B cell (primary cell): ENCODE measurements at regions not wholly inside any gene's neighbourhood (a gene's known extent, or its start where the extent isn't known, plus 50 kb on each side); places are given as distances from the start of the nearest gene placed in this dataset.

ENCODE experiments used
- ATAC-seq: fragments of 200-7000 bp; cut with Tn5 transposase; one replicate; pipeline ENCODE4 v1.10.0; 2021; ENCODE audit warnings: low read depth, mild to moderate bottlenecking, moderate number of reproducible peaks, moderate library complexity
- CTCF ChIA-PET: fragments of 350-600 bp; sonication (Branson Sonifier 250); formaldehyde crosslinking; loops from one replicate; lab custom pipeline; 2021; ENCODE audit warnings: antibody characterized with exemption, inconsistent platforms; lab: Charles Lee
- POLR2A ChIA-PET: fragments of 350-600 bp; sonication (Branson Sonifier 250); formaldehyde crosslinking; loops from one replicate; lab custom pipeline; 2021; ENCODE audit warnings: antibody characterized with exemption; lab: Charles Lee
- DNase-seq: peaks from one replicate; pipeline ENCODE4 v3.0.0; 2013
- H2AFZ ChIP-seq: 2 replicates; pipeline ENCODE4 v1.6.1; 2012; ENCODE audit warnings: mild to moderate bottlenecking, low read depth, low read length; ENCODE audit not compliant: insufficient read depth, poor library complexity, severe bottlenecking
- H3K27ac ChIP-seq, 2 donors: 1 replicate in 1 of 2; 2 replicates in 1 of 2; pipeline ENCODE4 v1.5.1; 2012 to 2013; ENCODE audit warnings: low read length in 2 of 2, mild to moderate bottlenecking in 2 of 2, moderate library complexity in 1 of 2
- H3K27me3 ChIP-seq, 4 experiments: fragments of 200-600 bp in 1 of 4; sonication (generic) in 1 of 4; replicated peaks in 1 of 4; 1 replicate in 2 of 4; 2 replicates in 2 of 4; pipeline versions ENCODE4 v1.6.1 to v1.7.0; 2013 to 2016; ENCODE audit warnings: low read length in 3 of 4, mild to moderate bottlenecking in 2 of 4, mixed read lengths in 1 of 4, moderate library complexity in 1 of 4; ENCODE audit not compliant: insufficient read depth in 4 of 4, control insufficient read depth in 3 of 4; ENCODE audit errors: control extremely low read depth in 1 of 4
- H3K36me3 ChIP-seq, 2 experiments: replicated peaks in 1 of 2; 1 replicate in 1 of 2; 2 replicates in 1 of 2; pipeline versions ENCODE4 v1.6.1 to v1.7.1; 2013; ENCODE audit warnings: low read length in 1 of 2; ENCODE audit not compliant: insufficient read depth in 2 of 2, control insufficient read depth in 1 of 2; ENCODE audit errors: control extremely low read depth in 1 of 2, extremely low read depth in 1 of 2
- H3K4me1 ChIP-seq, 2 donors: fragments of 200-600 bp in 1 of 2; sonication (generic) in 1 of 2; 1 replicate in 1 of 2; 2 replicates in 1 of 2; pipeline versions ENCODE4 v1.5.1 to v1.6.1; 2013 to 2017; ENCODE audit warnings: low read length in 2 of 2; ENCODE audit not compliant: control insufficient read depth in 2 of 2, insufficient read depth in 2 of 2
- H3K4me2 ChIP-seq: replicated peaks from 2 replicates; pipeline ENCODE3; 2012; ENCODE audit warnings: mild to moderate bottlenecking, low read depth, low read length; ENCODE audit not compliant: poor library complexity, severe bottlenecking
- H3K4me3 ChIP-seq, 5 experiments: fragments of 200-600 bp in 1 of 5; sonication (generic) in 1 of 5; 1 replicate in 3 of 5; 2 replicates in 2 of 5; pipeline versions ENCODE4 v1.5.1 to v1.7.0; 2011 to 2016; ENCODE audit warnings: low read length in 4 of 5, mild to moderate bottlenecking in 4 of 5, low read depth in 2 of 5, control low read depth in 1 of 5, moderate library complexity in 1 of 5; ENCODE audit not compliant: insufficient read depth in 1 of 5; ENCODE audit errors: control extremely low read depth in 1 of 5, extremely low read depth in 1 of 5
- H3K79me2 ChIP-seq: fragments of 200-600 bp; sonication (generic); one replicate; pipeline ENCODE4 v1.6.0; 2016; ENCODE audit warnings: low read length; ENCODE audit not compliant: control insufficient read depth, insufficient read depth
- H3K9ac ChIP-seq: fragments of 200-600 bp; sonication (generic); 2 replicates; pipeline ENCODE4 v1.6.1; 2017; ENCODE audit warnings: mild to moderate bottlenecking, low read length, moderate library complexity
- H3K9me3 ChIP-seq, 3 donors: one replicate each; pipeline versions ENCODE4 v1.6.1 to v1.7.1; 2013; ENCODE audit warnings: low read length in 2 of 3; ENCODE audit not compliant: control insufficient read depth in 2 of 3, insufficient read depth in 1 of 3; ENCODE audit errors: control extremely low read depth in 1 of 3
- H4K20me1 ChIP-seq: 2 replicates; pipeline ENCODE4 v1.6.0; 2012; ENCODE audit warnings: mild to moderate bottlenecking, low read length; ENCODE audit not compliant: insufficient read depth, control insufficient read depth, poor library complexity, severe bottlenecking
- H3K27ac Mint-ChIP-seq: one replicate; pipeline ENCODE4 v1.8.0; 2021; ENCODE audit warnings: mixed read lengths
- H3K27me3 Mint-ChIP-seq: one replicate; pipeline ENCODE4 v1.8.0; 2021; ENCODE audit warnings: mixed read lengths
- H3K4me1 Mint-ChIP-seq: one replicate; pipeline ENCODE4 v1.8.0; 2021; ENCODE audit warnings: mixed read lengths
- H3K4me3 Mint-ChIP-seq: one replicate; pipeline ENCODE4 v1.8.0; 2021; ENCODE audit warnings: mixed read lengths
- H3K9me3 Mint-ChIP-seq: one replicate; pipeline ENCODE4 v1.8.0; 2022; ENCODE audit warnings: mixed read lengths; ENCODE audit not compliant: insufficient read depth
- CTCF ChIP-seq: fragments of 200-600 bp; IDR thresholded peaks from one replicate; pipeline ENCODE4 v1.8.0; 2022; ENCODE audit warnings: antibody characterized with exemption, mild to moderate bottlenecking
- EZH2 ChIP-seq: IDR thresholded peaks from 2 replicates; pipeline ENCODE4 v1.6.1; 2012; ENCODE audit warnings: borderline replicate concordance, low read depth, mild to moderate bottlenecking, moderate library complexity, low read length; ENCODE audit not compliant: insufficient read depth, poor library complexity, severe bottlenecking
- WGBS: methylation state at CpG from one replicate; pipeline ENCODE4 v1.1.5; 2013; ENCODE audit warnings: missing lambda C conversion rate; ENCODE audit not compliant: insufficient coverage; 5-methylcytosine and 5-hydroxymethylcytosine counted together
- intact Hi-C: fragments of 100-400 bp; cut with micrococcal nuclease; formaldehyde crosslinking; loops from one replicate; pipeline ENCODE4 v1.10.0; 2022

GRCh38 chr1:65725064-65725463, 67.6 kb upstream of the PDE4B start:
- H3K27me3 Mint-ChIP-seq, result peaks cover 7% of the 10 kb centered on the region
- no peak overlapping the region for H3K4me3 Mint-ChIP-seq
- Histone ChIP-seq H3K36me3 (no peaks in the 10 kb centered on the region), H3K9me3 (no peaks in the 10 kb centered on the region), H3K4me3 (no peak overlapping the region), H4K20me1 (no peaks in the 10 kb centered on the region), H3K27me3 (no peaks in the 10 kb centered on the region), H3K4me1 (no peaks in the 10 kb centered on the region), H3K4me2 (no peak overlapping the region), H2AFZ (no peak overlapping the region), H3K79me2 (no peaks in the 10 kb centered on the region), H3K9ac (no peak overlapping the region), H3K27ac (no peak overlapping the region)
- ATAC-seq (no peak), DNase-seq (no peak)
- no peak overlapping the region for H3K27ac Mint-ChIP-seq
- ChIA-PET CTCF (no interaction called here), POLR2A (no interaction called here)
- WGBS, result no CpG with 5 or more reads among the region's 3 CpGs
- intact Hi-C loops, result no loop called here
- no peaks in the 10 kb centered on the region for H3K9me3 Mint-ChIP-seq
- no peak for TF ChIP-seq CTCF
- no peak for TF ChIP-seq EZH2
- no peaks in the 10 kb centered on the region for H3K4me1 Mint-ChIP-seq

- no peak overlapping the region for H3K4me3 Mint-ChIP-seq
- ChIA-PET CTCF (no interaction called here), POLR2A (no interaction called here)
- Histone ChIP-seq H3K9me3 (no peaks in the 10 kb centered on the region), H3K4me2 (no peak overlapping the region), H3K4me3 (no peak overlapping the region), H3K9ac (no peak overlapping the region), H3K27me3 (no peaks in the 10 kb centered on the region), H3K79me2 (no peaks in the 10 kb centered on the region), H3K36me3 (no peaks in the 10 kb centered on the region), H4K20me1 (no peaks in the 10 kb centered on the region), H2AFZ (no peak overlapping the region), H3K27ac (no peak overlapping the region), H3K4me1 (no peaks in the 10 kb centered on the region)
- WGBS, result 94% methylated on average over 3 of the region's 5 CpGs
- TF ChIP-seq CTCF (no peak), EZH2 (no peak)
- H3K4me1 Mint-ChIP-seq, result no peaks in the 10 kb centered on the region
- H3K27me3 Mint-ChIP-seq, result no peaks in the 10 kb centered on the region
- no peak for ATAC-seq
- H3K9me3 Mint-ChIP-seq, result no peaks in the 10 kb centered on the region
- no peak for DNase-seq
- intact Hi-C loops, result no loop called here
- no peak overlapping the region for H3K27ac Mint-ChIP-seq
These were observed 64.2 kb upstream of the PDE4B start for GRCh38 chr1:65728504-65728903.
